ENCODE measurements at regions not wholly inside any gene's neighbourhood (a gene's known extent, or its start where the extent isn't known, plus 50 kb on each side); places are given as distances from the start of the nearest gene placed in this dataset.
A peak's percentile ranks its signal among the peaks of the same experiment; 100 is the strongest.

DNA sequence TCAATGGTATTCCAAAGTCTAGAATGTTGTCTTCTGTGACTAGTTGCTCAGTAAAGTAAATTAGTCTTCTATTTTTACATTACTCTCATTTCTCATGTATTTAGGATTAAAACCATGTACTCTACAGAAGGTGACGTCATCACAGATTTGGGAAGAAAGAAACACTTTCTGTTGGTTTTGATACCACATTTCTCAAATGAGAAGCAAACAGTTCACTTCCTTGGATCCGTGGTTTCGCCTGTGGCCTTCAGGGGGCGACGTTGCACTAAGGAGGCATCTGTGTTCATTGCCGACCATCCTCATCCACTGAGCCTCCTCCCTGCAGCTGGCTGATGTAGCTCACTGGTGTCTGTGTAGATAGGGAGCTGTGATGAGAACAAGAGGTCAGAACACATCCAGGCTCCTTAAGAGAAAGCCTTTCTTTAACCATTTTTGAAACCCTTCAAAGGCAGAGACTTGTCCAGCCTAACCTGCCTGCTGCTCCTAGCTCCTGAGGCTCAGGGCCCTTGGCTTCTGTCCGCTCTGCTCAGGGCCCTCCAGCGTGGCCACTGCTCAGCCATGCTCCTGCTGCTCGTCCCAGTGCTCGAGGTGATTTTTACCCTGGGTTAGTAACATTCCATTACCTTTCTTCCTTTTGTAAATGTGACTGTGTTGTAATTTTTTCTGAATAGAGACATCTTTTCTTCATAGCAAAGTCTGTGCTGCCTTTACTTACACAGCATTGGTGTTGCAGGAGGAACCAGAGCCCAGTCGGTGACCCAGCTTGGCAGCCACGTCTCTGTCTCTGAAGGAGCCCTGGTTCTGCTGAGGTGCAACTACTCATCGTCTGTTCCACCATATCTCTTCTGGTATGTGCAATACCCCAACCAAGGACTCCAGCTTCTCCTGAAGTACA, 220.6 kb upstream of the OR4E1 start:
- H3K27ac Mint-ChIP-seq (ENCODE audit: unreplicated experiment), result no peak overlapping the region
- peak; percentile 36 for DNase-seq
- BruUV-seq (replicated peaks), result no TSS peak
- H3K36me3 Mint-ChIP-seq (ENCODE audit: insufficient read depth, unreplicated experiment), result no peaks in the 10 kb centered on the region
- no peak overlapping the region for H3K4me3 Mint-ChIP-seq (ENCODE audit: low read depth, unreplicated experiment)
- CTCF ChIA-PET, result no interaction called here
- H3K4me1 Mint-ChIP-seq (ENCODE audit: low read depth, unreplicated experiment), result no peaks in the 10 kb centered on the region
- TF ChIP-seq, protein P1, sequence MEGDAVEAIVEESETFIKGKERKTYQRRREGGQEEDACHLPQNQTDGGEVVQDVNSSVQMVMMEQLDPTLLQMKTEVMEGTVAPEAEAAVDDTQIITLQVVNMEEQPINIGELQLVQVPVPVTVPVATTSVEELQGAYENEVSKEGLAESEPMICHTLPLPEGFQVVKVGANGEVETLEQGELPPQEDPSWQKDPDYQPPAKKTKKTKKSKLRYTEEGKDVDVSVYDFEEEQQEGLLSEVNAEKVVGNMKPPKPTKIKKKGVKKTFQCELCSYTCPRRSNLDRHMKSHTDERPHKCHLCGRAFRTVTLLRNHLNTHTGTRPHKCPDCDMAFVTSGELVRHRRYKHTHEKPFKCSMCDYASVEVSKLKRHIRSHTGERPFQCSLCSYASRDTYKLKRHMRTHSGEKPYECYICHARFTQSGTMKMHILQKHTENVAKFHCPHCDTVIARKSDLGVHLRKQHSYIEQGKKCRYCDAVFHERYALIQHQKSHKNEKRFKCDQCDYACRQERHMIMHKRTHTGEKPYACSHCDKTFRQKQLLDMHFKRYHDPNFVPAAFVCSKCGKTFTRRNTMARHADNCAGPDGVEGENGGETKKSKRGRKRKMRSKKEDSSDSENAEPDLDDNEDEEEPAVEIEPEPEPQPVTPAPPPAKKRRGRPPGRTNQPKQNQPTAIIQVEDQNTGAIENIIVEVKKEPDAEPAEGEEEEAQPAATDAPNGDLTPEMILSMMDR (IDR thresholded peaks at IDR 0.05; ENCODE audit: unreplicated experiment), result peak; percentile 41
- no peaks in the 10 kb centered on the region for H3K9me3 Mint-ChIP-seq (ENCODE audit: low read depth, unreplicated experiment)
- peaks cover 59% of the 10 kb centered on the region for H3K27me3 Mint-ChIP-seq (ENCODE audit: unreplicated experiment)
- intact Hi-C loops (cut with micrococcal nuclease; ENCODE audit: unreplicated experiment), result no loop called here

DNA sequence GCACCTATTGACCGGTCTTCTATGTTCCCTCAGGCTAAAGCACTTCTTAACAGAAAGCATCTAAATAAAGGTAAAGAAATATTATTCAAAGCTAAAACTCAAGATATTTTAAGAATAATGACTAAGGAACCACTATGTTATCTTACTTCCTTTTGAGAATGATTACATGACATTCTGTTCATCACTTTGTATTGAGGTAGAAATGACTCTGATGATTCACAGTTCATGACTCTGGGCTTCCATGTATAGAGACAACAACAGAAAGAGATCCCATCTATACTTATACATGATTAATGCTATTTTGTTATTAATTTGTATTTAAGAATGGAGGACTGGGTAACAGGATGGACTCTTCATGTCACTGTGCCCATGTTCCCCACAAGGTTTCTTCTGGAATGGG, 218.3 kb upstream of the OR4E1 start:
- BruUV-seq (replicated peaks), result no TSS peak
- CTCF ChIA-PET, result no interaction called here
- H3K4me3 Mint-ChIP-seq (ENCODE audit: low read depth, unreplicated experiment), result no peak overlapping the region
- H3K27me3 Mint-ChIP-seq (ENCODE audit: unreplicated experiment), result peaks cover 82% of the 10 kb centered on the region
- TF ChIP-seq, protein P1 (IDR thresholded peaks at IDR 0.05; ENCODE audit: unreplicated experiment), result no peak
- DNase-seq, result no peak
- no peak overlapping the region for H3K27ac Mint-ChIP-seq (ENCODE audit: unreplicated experiment)
- H3K9me3 Mint-ChIP-seq (ENCODE audit: low read depth, unreplicated experiment), result no peaks in the 10 kb centered on the region
- H3K4me1 Mint-ChIP-seq (ENCODE audit: low read depth, unreplicated experiment), result no peaks in the 10 kb centered on the region
- intact Hi-C loops (cut with micrococcal nuclease; ENCODE audit: unreplicated experiment), result no loop called here
- H3K36me3 Mint-ChIP-seq (ENCODE audit: insufficient read depth, unreplicated experiment), result no peaks in the 10 kb centered on the region

DNA sequence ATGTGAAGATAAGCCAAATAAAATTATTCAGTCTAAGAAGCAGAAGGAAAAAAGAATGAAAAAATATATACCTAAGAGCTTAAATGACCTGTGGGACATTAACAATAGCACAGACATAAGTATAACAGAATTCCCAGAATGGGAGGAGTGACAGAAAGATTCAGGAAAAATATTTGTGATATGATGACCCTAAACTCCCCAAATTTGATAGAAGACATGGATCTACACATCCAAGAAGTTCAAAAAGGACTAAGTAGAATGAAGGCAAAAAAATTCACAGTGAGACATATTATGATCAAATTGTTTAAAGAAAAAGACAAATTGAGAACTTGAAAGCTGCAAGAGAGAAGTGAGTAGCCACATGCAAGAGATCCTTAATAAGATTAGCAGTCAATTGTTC, 211.4 kb upstream of the OR4E1 start:
- intact Hi-C loops (cut with micrococcal nuclease; ENCODE audit: unreplicated experiment), result no loop called here
- H3K9me3 Mint-ChIP-seq (ENCODE audit: low read depth, unreplicated experiment), result no peaks in the 10 kb centered on the region
- TF ChIP-seq, protein P1 (IDR thresholded peaks at IDR 0.05; ENCODE audit: unreplicated experiment), result no peak
- peaks cover 87% of the 10 kb centered on the region for H3K27me3 Mint-ChIP-seq (ENCODE audit: unreplicated experiment)
- no peak overlapping the region for H3K27ac Mint-ChIP-seq (ENCODE audit: unreplicated experiment)
- no peak overlapping the region for H3K4me3 Mint-ChIP-seq (ENCODE audit: low read depth, unreplicated experiment)
- H3K36me3 Mint-ChIP-seq (ENCODE audit: insufficient read depth, unreplicated experiment), result no peaks in the 10 kb centered on the region
- CTCF ChIA-PET, result no interaction called here
- BruUV-seq (replicated peaks), result no TSS peak
- H3K4me1 Mint-ChIP-seq (ENCODE audit: low read depth, unreplicated experiment), result no peaks in the 10 kb centered on the region
- DNase-seq, result no peak

DNA sequence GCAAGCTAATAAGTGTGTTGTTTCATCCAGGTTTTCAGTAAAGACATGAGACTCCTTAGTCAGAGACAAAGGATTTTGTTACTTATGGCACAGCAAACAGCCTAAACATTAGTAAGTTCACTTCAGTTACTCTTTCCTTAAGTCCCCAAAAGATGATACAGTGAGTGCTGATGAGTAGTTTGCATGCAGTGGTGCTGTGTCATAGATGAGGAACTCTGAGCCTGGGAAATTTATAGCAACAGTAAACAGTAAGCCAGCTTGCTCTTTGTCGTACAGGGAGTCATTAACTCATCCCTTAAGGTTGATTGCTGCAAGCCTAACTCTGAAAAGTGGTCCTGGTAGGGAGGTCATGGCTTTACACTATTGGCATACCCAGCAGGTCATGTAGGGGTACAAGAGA, 208.6 kb upstream of the OR4E1 start:
- no TSS peak for BruUV-seq (replicated peaks)
- no peaks in the 10 kb centered on the region for H3K4me1 Mint-ChIP-seq (ENCODE audit: low read depth, unreplicated experiment)
- H3K36me3 Mint-ChIP-seq (ENCODE audit: insufficient read depth, unreplicated experiment), result no peaks in the 10 kb centered on the region
- H3K9me3 Mint-ChIP-seq (ENCODE audit: low read depth, unreplicated experiment), result no peaks in the 10 kb centered on the region
- TF ChIP-seq, protein P1 (IDR thresholded peaks at IDR 0.05; ENCODE audit: unreplicated experiment), result no peak
- CTCF ChIA-PET, result no interaction called here
- H3K4me3 Mint-ChIP-seq (ENCODE audit: low read depth, unreplicated experiment), result no peak overlapping the region
- no peak overlapping the region for H3K27ac Mint-ChIP-seq (ENCODE audit: unreplicated experiment)
- peaks cover 72% of the 10 kb centered on the region for H3K27me3 Mint-ChIP-seq (ENCODE audit: unreplicated experiment)
- intact Hi-C loops (cut with micrococcal nuclease; ENCODE audit: unreplicated experiment), result no loop called here
- DNase-seq, result no peak

All from Calu3 (cell line).